ENCODE measurements at regions not wholly inside any gene's neighbourhood (a gene's known extent, or its start where the extent isn't known, plus 50 kb on each side); places are given as distances from the start of the nearest gene placed in this dataset.

GRCh38 chr13:73952648-73953047 lies 181.6 kb downstream of the KLF12 start:
- H3K27me3 ChIP-seq, result no peaks in the 10 kb centered on the region
- no peaks in the 10 kb centered on the region for H3K4me1 ChIP-seq (ENCODE audit: insufficient read depth)
- no peak for DNase-seq
- H3K36me3 ChIP-seq, result no peaks in the 10 kb centered on the region
- no peaks in the 10 kb centered on the region for H3K9me3 ChIP-seq
- no peak overlapping the region for H3K4me3 ChIP-seq
- intact Hi-C loops (cut with DNase I), result no loop called here
- TF ChIP-seq POLR2A (IDR thresholded peaks at IDR 0.05), result no peak
- TF ChIP-seq, protein P1, sequence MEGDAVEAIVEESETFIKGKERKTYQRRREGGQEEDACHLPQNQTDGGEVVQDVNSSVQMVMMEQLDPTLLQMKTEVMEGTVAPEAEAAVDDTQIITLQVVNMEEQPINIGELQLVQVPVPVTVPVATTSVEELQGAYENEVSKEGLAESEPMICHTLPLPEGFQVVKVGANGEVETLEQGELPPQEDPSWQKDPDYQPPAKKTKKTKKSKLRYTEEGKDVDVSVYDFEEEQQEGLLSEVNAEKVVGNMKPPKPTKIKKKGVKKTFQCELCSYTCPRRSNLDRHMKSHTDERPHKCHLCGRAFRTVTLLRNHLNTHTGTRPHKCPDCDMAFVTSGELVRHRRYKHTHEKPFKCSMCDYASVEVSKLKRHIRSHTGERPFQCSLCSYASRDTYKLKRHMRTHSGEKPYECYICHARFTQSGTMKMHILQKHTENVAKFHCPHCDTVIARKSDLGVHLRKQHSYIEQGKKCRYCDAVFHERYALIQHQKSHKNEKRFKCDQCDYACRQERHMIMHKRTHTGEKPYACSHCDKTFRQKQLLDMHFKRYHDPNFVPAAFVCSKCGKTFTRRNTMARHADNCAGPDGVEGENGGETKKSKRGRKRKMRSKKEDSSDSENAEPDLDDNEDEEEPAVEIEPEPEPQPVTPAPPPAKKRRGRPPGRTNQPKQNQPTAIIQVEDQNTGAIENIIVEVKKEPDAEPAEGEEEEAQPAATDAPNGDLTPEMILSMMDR (IDR thresholded peaks at IDR 0.05), result no peak
- no peak for TF ChIP-seq EP300 (IDR thresholded peaks at IDR 0.05)
- WGBS, 3 donors, result 95 to 99% (median 95%) methylated on average over 4 of the region's 4 CpGs
- no peak overlapping the region for H3K27ac ChIP-seq

DNA sequence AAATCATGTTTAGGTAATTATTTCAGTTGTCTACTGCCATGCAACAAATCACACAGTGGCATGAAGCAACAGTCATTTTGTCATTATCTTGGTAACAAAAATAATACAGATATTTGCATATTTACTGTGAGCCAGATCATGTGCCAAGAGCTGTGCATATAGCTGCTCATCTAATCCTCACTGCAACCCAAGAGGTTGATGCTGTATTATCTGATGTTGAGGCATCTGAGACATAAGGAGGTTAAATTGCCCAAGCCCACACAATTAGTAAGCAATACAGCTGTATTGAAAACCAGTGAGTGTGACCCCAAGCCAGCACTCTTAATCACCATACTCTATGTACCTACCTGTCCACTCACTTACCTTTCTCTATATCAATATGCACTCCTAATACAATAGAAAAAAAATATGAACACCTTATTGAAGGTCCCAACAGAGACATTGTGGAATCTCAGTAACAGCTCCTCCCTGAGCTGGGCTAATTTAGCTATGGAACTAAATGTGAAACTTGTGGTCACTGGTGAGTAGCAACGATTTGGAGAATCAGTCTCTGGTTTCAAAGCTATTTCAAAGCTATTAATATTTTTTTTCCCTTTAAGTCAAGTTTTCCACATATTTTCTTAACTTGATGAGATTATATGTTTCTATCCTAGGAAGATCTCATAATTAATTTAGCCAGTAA lies 185.2 kb downstream of the KLF12 start:
- peaks cover 2% of the 10 kb centered on the region for H3K4me1 ChIP-seq (ENCODE audit: insufficient read depth)
- intact Hi-C loops (cut with DNase I), result no loop called here
- 65 to 79% (median 73%) methylated on average over 1 of the region's 1 CpG for WGBS, 3 donors
- H3K4me3 ChIP-seq, result no peak overlapping the region
- no peak for DNase-seq
- H3K27me3 ChIP-seq, result no peaks in the 10 kb centered on the region
- no peak overlapping the region for H3K27ac ChIP-seq
- H3K36me3 ChIP-seq, result no peaks in the 10 kb centered on the region
- H3K9me3 ChIP-seq, result no peaks in the 10 kb centered on the region
- TF ChIP-seq EP300 (IDR thresholded peaks at IDR 0.05) (no peak), POLR2A (IDR thresholded peaks at IDR 0.05) (no peak)
- TF ChIP-seq, protein P1 (IDR thresholded peaks at IDR 0.05), result no peak

DNA sequence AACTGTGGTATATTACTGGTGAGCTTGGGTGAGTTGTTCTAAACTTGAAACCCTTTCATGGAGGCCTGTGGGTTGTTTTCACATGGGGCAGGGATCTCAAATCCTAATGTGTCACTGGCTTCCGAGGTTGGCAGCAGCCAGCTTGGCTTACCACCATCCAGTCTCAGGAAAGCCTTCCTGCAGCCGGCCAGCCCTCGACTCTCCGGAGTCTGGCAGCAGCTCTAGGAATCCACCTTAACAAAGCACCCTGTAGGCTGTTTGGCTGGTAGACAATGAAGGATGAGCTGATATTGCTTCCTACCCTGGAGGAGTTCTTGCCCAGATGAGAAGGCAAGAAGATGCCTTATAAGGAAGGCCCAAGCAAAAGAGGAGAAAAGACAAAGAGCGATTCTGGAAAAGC lies 188.3 kb downstream of the KLF12 start:
- H3K9me3 ChIP-seq, result no peaks in the 10 kb centered on the region
- DNase-seq, result peak in 1 of 5 donors; percentile 15

DNA sequence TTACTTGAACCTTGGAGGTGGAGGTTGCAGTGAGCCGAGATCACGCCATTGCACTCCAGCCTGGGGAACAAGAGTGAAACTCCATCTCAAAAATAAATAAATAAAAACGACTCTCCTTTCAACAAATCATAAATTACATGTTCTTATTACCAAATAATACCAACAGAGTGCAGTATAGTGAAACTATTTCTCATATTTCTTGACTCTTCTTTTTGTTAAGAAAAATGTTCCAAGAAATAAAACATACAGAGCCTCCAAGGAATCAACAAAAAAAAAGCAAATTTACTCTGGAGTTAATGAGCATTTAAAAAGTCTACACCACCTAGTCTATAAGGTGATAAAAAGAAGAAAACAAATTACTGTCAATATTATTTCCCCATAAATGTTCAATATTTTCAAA lies 188.8 kb downstream of the KLF12 start:
- Histone ChIP-seq H3K27me3 (no peaks in the 10 kb centered on the region), H3K4me1 (ENCODE audit: insufficient read depth) (peaks cover 2% of the 10 kb centered on the region), H3K9me3 (no peaks in the 10 kb centered on the region), H3K36me3 (no peaks in the 10 kb centered on the region), H3K27ac (no peak overlapping the region), H3K4me3 (no peak overlapping the region)
- DNase-seq, result no peak
- TF ChIP-seq EP300 (IDR thresholded peaks at IDR 0.05) (no peak), POLR2A (IDR thresholded peaks at IDR 0.05) (no peak)
- TF ChIP-seq, protein P1 (IDR thresholded peaks at IDR 0.05), result no peak
- WGBS, 3 donors, result 41 to 45% (median 43%) methylated on average over 3 of the region's 3 CpGs
- intact Hi-C loops (cut with DNase I), result no loop called here

More for the DNA sequence above, 188.3 kb downstream of the KLF12 start:
- H3K36me3 ChIP-seq, result no peaks in the 10 kb centered on the region
- intact Hi-C loops (cut with DNase I), result no loop called here
- H3K4me1 ChIP-seq (ENCODE audit: insufficient read depth), result peaks cover 2% of the 10 kb centered on the region
- no peak overlapping the region for H3K27ac ChIP-seq
- no peak overlapping the region for H3K4me3 ChIP-seq
- no peaks in the 10 kb centered on the region for H3K27me3 ChIP-seq
- no peak for TF ChIP-seq EP300 (IDR thresholded peaks at IDR 0.05)
- TF ChIP-seq POLR2A (IDR thresholded peaks at IDR 0.05), result no peak
- TF ChIP-seq, protein P1 (IDR thresholded peaks at IDR 0.05), result no peak
- 56 to 71% (median 59%) methylated on average over 5 of the region's 5 CpGs for WGBS, 3 donors

Measured in ovary (tissue), 7 donors.